H1 (cell line): ENCODE measurements at regions not wholly inside any gene's neighbourhood (a gene's known extent, or its start where the extent isn't known, plus 50 kb on each side); places are given as distances from the start of the nearest gene placed in this dataset.

ENCODE experiments used
- CTCF ChIA-PET: fragments of 300-600 bp; sonication (Branson Sonifier 250); formaldehyde crosslinking; loops from one replicate; lab custom pipeline; 2021; ENCODE audit not compliant: partially characterized antibody; lab: Charles Lee
- POLR2A ChIA-PET: fragments of 300-600 bp; sonication (Branson Sonifier 250); formaldehyde crosslinking; loops from one replicate; lab custom pipeline; 2021; ENCODE audit warnings: inconsistent platforms; ENCODE audit not compliant: partially characterized antibody; lab: Charles Lee
- DNase-seq, 2 experiments: peaks; one replicate each; pipeline versions ENCODE4 v3.0.0 to v3.0.0-alpha.2; 2010 to 2022; ENCODE audit warnings: low spot score in 2 of 2, low read depth in 1 of 2, mixed read lengths in 1 of 2
- FAIRE-seq: peaks from 2 replicates; lab custom pipeline; 2011; peaks lifted over from hg19 to GRCh38; lab: Jason Lieb, UNC
- H2AFZ ChIP-seq: 2 replicates; pipeline ENCODE4 v1.8.1; 2012; ENCODE audit warnings: low read length, inconsistent platforms
- H2AK5ac ChIP-seq: 2 replicates; pipeline ENCODE4 v1.6.1; 2013; ENCODE audit warnings: low read depth, low read length
- H2BK120ac ChIP-seq: replicated peaks from 2 replicates; pipeline ENCODE3; 2013; ENCODE audit warnings: low read depth, low read length, inconsistent platforms
- H2BK12ac ChIP-seq: 2 replicates; pipeline ENCODE4 v1.6.1; 2013; ENCODE audit warnings: low read depth, low read length
- H2BK15ac ChIP-seq: 2 replicates; pipeline ENCODE4 v1.6.1; 2013; ENCODE audit warnings: low read length
- H2BK20ac ChIP-seq: 2 replicates; pipeline ENCODE4 v1.6.1; 2013; ENCODE audit warnings: low read length
- H2BK5ac ChIP-seq: 2 replicates; pipeline ENCODE4 v1.6.1; 2013; ENCODE audit warnings: low read depth, low read length
- H3K14ac ChIP-seq: 2 replicates; pipeline ENCODE4 v1.6.1; 2013; ENCODE audit warnings: inconsistent platforms; ENCODE audit not compliant: insufficient read length
- H3K18ac ChIP-seq: 2 replicates; pipeline ENCODE4 v1.6.1; 2013; ENCODE audit warnings: low read length; ENCODE audit errors: extremely low read depth
- H3K23ac ChIP-seq: 2 replicates; pipeline ENCODE4 v1.6.1; 2013; ENCODE audit warnings: inconsistent platforms; ENCODE audit not compliant: insufficient read length
- H3K23me2 ChIP-seq: 2 replicates; pipeline ENCODE4 v1.6.1; 2013; ENCODE audit warnings: low read depth, low read length
- H3K27ac ChIP-seq: 2 replicates; pipeline ENCODE4 v1.6.1; 2011; ENCODE audit warnings: low read depth, low read length, inconsistent platforms
- H3K27me3 ChIP-seq, 4 experiments: replicated peaks in 1 of 4; 1 replicate in 1 of 4; 2 replicates in 3 of 4; pipeline versions ENCODE4 v1.6.1 to v1.8.1; 2011 to 2013; ENCODE audit warnings: low read length in 3 of 4, mild to moderate bottlenecking in 3 of 4, inconsistent platforms in 2 of 4, mixed read lengths in 2 of 4, moderate library complexity in 1 of 4; ENCODE audit not compliant: control insufficient read depth in 3 of 4, insufficient read depth in 3 of 4; ENCODE audit errors: extremely low read depth in 1 of 4
- H3K36me3 ChIP-seq, 4 experiments: 2 replicates each; pipeline versions ENCODE4 v1.6.1 to v1.8.1; 2011 to 2013; ENCODE audit warnings: mild to moderate bottlenecking in 4 of 4, low read length in 3 of 4, moderate library complexity in 2 of 4, control low read depth in 1 of 4, inconsistent platforms in 1 of 4; ENCODE audit not compliant: insufficient read depth in 4 of 4, control insufficient read depth in 2 of 4
- H3K4ac ChIP-seq: replicated peaks from 2 replicates; pipeline ENCODE3; 2013; ENCODE audit warnings: low read length, low read depth, mixed read lengths, inconsistent platforms; ENCODE audit not compliant: insufficient read length
- H3K4me1 ChIP-seq, 4 experiments: replicated peaks in 1 of 4; 1 replicate in 1 of 4; 2 replicates in 3 of 4; pipeline versions ENCODE4 v1.6.1 to v1.8.1; 2011 to 2013; ENCODE audit warnings: low read length in 3 of 4, inconsistent platforms in 2 of 4, mixed read lengths in 1 of 4; ENCODE audit not compliant: insufficient read depth in 4 of 4, control insufficient read depth in 3 of 4
- H3K4me2 ChIP-seq, 2 experiments: 2 replicates each; pipeline versions ENCODE4 v1.6.1 to v1.8.1; 2011 to 2013; ENCODE audit warnings: low read depth in 2 of 2, low read length in 2 of 2, control low read depth in 1 of 2, inconsistent platforms in 1 of 2, mild to moderate bottlenecking in 1 of 2; ENCODE audit not compliant: insufficient read depth in 1 of 2
- H3K4me3 ChIP-seq, 4 experiments: fragments of 200-600, 300-600 bp in 1 of 4; sonication (generic), shearing (Covaris generic), sonication (Bioruptor Twin) in 1 of 4; 2 replicates each; pipeline versions ENCODE4 v1.5.1 to v1.8.1; 2011 to 2016; ENCODE audit warnings: low read length in 4 of 4, low read depth in 3 of 4, control low read depth in 2 of 4, inconsistent platforms in 2 of 4, mild to moderate bottlenecking in 2 of 4, mixed read lengths in 1 of 4, moderate library complexity in 1 of 4; ENCODE audit not compliant: insufficient read depth in 2 of 4; ENCODE audit errors: extremely low read depth in 1 of 4
- H3K56ac ChIP-seq: replicated peaks from 2 replicates; pipeline ENCODE3; 2013; ENCODE audit warnings: low read depth, mild to moderate bottlenecking, mixed read lengths, low read length, inconsistent platforms; ENCODE audit not compliant: insufficient read length
- H3K79me1 ChIP-seq: 2 replicates; pipeline ENCODE4 v1.6.1; 2013; ENCODE audit warnings: low read depth, low read length, control low read depth
- H3K79me2 ChIP-seq, 2 experiments: 2 replicates each; pipeline versions ENCODE4 v1.6.1 to v1.8.1; 2012 to 2013; ENCODE audit warnings: low read length in 2 of 2, mild to moderate bottlenecking in 2 of 2, inconsistent platforms in 1 of 2; ENCODE audit not compliant: insufficient read depth in 2 of 2, control insufficient read depth in 1 of 2
- H3K9ac ChIP-seq, 4 experiments: replicated peaks in 1 of 4; 1 replicate in 1 of 4; 2 replicates in 3 of 4; pipeline versions ENCODE4 v1.6.1 to v1.8.1; 2011 to 2013; ENCODE audit warnings: low read depth in 3 of 4, low read length in 3 of 4, control low read depth in 2 of 4, mild to moderate bottlenecking in 2 of 4, moderate library complexity in 2 of 4, inconsistent platforms in 1 of 4; ENCODE audit errors: extremely low read depth in 1 of 4
- H3K9me3 ChIP-seq, 2 experiments: 2 replicates each; pipeline versions ENCODE4 v1.6.1 to v1.8.1; 2012 to 2013; ENCODE audit warnings: mild to moderate bottlenecking in 2 of 2, moderate library complexity in 2 of 2, control low read depth in 1 of 2, inconsistent platforms in 1 of 2, low read depth in 1 of 2, low read length in 1 of 2, mixed read lengths in 1 of 2; ENCODE audit not compliant: insufficient read depth in 2 of 2
- H4K20me1 ChIP-seq, 2 experiments: replicated peaks in 1 of 2; 2 replicates each; pipeline versions ENCODE3 to v1.8.1; 2011 to 2013; ENCODE audit warnings: inconsistent platforms in 2 of 2, low read length in 2 of 2, mild to moderate bottlenecking in 1 of 2; ENCODE audit not compliant: insufficient read depth in 2 of 2, control insufficient read depth in 1 of 2
- H4K5ac ChIP-seq: 2 replicates; pipeline ENCODE4 v1.6.1; 2013; ENCODE audit warnings: low read length, low read depth, mixed read lengths, inconsistent platforms; ENCODE audit not compliant: insufficient read length
- H4K8ac ChIP-seq: 2 replicates; pipeline ENCODE4 v1.8.0; 2013; ENCODE audit warnings: mild to moderate bottlenecking, moderate library complexity, low read length, inconsistent platforms; ENCODE audit not compliant: insufficient read depth; ENCODE audit errors: extremely low read depth
- H4K91ac ChIP-seq: replicated peaks from 2 replicates; pipeline ENCODE3; 2013; ENCODE audit warnings: low read length, mixed read lengths, inconsistent platforms; ENCODE audit not compliant: insufficient read length
- BRCA1 ChIP-seq: IDR thresholded peaks from 2 replicates; pipeline ENCODE4 v1.6.1; 2012; ENCODE audit warnings: low read depth, low read length, improper control_type of control experiment
- CBX5 ChIP-seq: fragments of 300-800, 300-1000 bp; sonication (generic); IDR thresholded peaks from 2 replicates; pipeline ENCODE4 v1.7.1; 2016; ENCODE audit warnings: antibody characterized with exemption, low read length, low read depth
- FOSL1 ChIP-seq: IDR thresholded peaks from 2 replicates; pipeline ENCODE4 v1.6.1; 2011; ENCODE audit warnings: mild to moderate bottlenecking, low read depth, low read length, moderate library complexity; ENCODE audit not compliant: insufficient read depth
- MAFK ChIP-seq: IDR thresholded peaks from 2 replicates; pipeline ENCODE4 v1.6.1; 2012; ENCODE audit warnings: low read depth, mild to moderate bottlenecking, improper control_type of control experiment, low read length
- NRF1 ChIP-seq: IDR thresholded peaks from 2 replicates; pipeline ENCODE4 v1.6.1; 2011; ENCODE audit warnings: mild to moderate bottlenecking, low read depth, low read length, improper control_type of control experiment
- SP4 ChIP-seq: IDR thresholded peaks from 2 replicates; pipeline ENCODE4 v1.6.1; 2012; ENCODE audit warnings: low read length, inconsistent platforms
- TBP ChIP-seq: IDR thresholded peaks from 2 replicates; pipeline ENCODE4 v1.6.1; 2011; ENCODE audit warnings: low read depth, low read length, improper control_type of control experiment
- ZNF274 ChIP-seq: IDR thresholded peaks from 2 replicates; pipeline ENCODE4 v1.7.0; 2012; ENCODE audit warnings: low read length, borderline replicate concordance; ENCODE audit errors: extremely low read depth
- WGBS, 2 experiments: shearing (Covaris generic) in 1 of 2; methylation state at CpG; one replicate each; pipeline versions ENCODE4 v1.1.6 to v1.1.7; 2013 to 2015; ENCODE audit warnings: low lambda C conversion rate in 2 of 2, mixed read lengths in 2 of 2, inconsistent platforms in 1 of 2, low coverage in 1 of 2, missing lambda C conversion rate in 1 of 2; ENCODE audit not compliant: insufficient replicate concordance in 2 of 2, insufficient coverage in 1 of 2, insufficient read length in 1 of 2; ENCODE audit errors: extremely low coverage in 1 of 2, missing lambda C conversion rate in 1 of 2; 5-methylcytosine and 5-hydroxymethylcytosine counted together

DNA sequence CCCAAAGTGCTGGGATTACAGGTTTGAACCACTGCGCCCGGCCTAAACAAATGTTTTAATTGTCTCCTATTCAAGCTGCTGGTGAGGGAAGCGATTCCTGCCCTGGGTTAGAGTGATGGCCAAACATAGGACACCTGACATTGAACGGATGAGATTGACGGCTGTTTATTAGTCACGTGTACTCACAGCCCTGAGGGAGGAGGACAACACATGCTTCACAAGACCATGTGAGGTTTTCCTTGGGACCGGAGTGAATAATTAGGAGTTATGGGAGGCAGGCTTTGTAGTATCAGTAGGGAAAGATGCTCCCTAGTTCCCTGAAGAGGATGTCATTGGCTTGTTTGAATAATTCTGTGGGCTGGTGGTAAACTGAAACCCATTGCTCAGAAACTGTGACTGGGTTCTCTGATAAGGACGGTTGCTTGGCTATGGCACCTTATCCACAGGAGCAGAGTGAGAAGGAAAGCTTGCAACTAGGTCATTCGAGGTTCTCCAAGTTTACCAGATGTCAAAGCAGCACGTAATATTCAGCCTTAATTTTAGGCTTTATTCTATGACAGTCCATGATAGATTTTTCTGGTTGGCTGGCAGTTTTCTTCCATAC is 245.8 kb downstream of the PLA2G4A start:
- WGBS, 2 experiments: 91% methylated on average over 8 of the region's 10 CpGs; no CpG with 5 or more reads in 1 of the 2 experiments
- Histone ChIP-seq H3K4ac (no peak overlapping the region), H4K91ac (no peak overlapping the region), H3K9me3 (peaks cover 0 to 6% of the 10 kb centered on the region in 2 experiments; a peak in 1 of 4 replicates), H2BK5ac (no peak overlapping the region), H3K4me3 (no peak overlapping the region), H3K79me1 (no peaks in the 10 kb centered on the region), H3K36me3 (no peaks in the 10 kb centered on the region), H3K23ac (no peak overlapping the region), H3K4me2 (no peak overlapping the region), H2BK12ac (no peak overlapping the region), H4K8ac (no peak overlapping the region), H3K27ac (no peak overlapping the region), H3K4me1 (no peaks in the 10 kb centered on the region), H3K56ac (no peak overlapping the region), H4K5ac (no peak overlapping the region), H2BK120ac (no peak overlapping the region), H2BK15ac (no peak overlapping the region), H3K23me2 (no peaks in the 10 kb centered on the region), H2BK20ac (no peak overlapping the region), H3K18ac (no peak overlapping the region), H3K14ac (no peak overlapping the region), H3K27me3 (no peaks in the 10 kb centered on the region), H2AK5ac (no peak overlapping the region), H3K79me2 (no peaks in the 10 kb centered on the region), H3K9ac (no peak overlapping the region), H4K20me1 (no peaks in the 10 kb centered on the region), H2AFZ (no peak overlapping the region)
- ChIA-PET POLR2A (no interaction called here), CTCF (no interaction called here)
- FAIRE-seq (no peak), DNase-seq (no peak)
- no peak for TF ChIP-seq FOSL1
- no peak for TF ChIP-seq TBP
- TF ChIP-seq CBX5: no peak
- no peak for TF ChIP-seq NRF1
- no peak for TF ChIP-seq MAFK
- TF ChIP-seq SP4: no peak
- no peak for TF ChIP-seq BRCA1
- no peak for TF ChIP-seq ZNF274
